ENCODE measurements at regions not wholly inside any gene's neighbourhood (a gene's known extent, or its start where the extent isn't known, plus 50 kb on each side); places are given as distances from the start of the nearest gene placed in this dataset.

DNA sequence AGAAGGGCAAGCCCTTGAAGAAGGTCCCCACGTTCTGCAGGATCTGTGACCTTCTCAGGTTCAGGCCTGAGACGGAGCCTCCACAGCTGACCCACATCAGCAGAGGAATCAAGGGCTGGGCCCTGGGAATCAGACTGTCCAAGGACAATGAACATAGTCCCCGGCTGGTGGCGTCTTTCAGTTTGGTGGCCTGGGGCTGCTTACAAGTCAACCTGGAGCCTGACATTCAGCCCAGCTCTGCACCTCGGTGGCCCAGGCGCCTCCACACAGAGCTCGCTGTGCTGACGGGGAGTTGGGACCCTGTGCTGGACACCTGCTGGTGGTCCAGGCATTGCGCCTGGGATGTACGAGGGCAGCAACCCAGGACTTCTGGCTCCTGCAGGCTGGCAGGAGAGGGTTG, 523.5 kb downstream of the TBC1D22A start (continued):
- TF ChIP-seq PHF20 (CRISPR knock-in tag; IDR thresholded peaks at IDR 0.05): no peak
- no peak for TF ChIP-seq ZNF577 (CRISPR knock-in tag; IDR thresholded peaks at IDR 0.05; ENCODE audit: borderline replicate concordance, low read depth)
- TF ChIP-seq REXO4 (CRISPR knock-in tag; IDR thresholded peaks at IDR 0.05; ENCODE audit: borderline replicate concordance): no peak

DNA sequence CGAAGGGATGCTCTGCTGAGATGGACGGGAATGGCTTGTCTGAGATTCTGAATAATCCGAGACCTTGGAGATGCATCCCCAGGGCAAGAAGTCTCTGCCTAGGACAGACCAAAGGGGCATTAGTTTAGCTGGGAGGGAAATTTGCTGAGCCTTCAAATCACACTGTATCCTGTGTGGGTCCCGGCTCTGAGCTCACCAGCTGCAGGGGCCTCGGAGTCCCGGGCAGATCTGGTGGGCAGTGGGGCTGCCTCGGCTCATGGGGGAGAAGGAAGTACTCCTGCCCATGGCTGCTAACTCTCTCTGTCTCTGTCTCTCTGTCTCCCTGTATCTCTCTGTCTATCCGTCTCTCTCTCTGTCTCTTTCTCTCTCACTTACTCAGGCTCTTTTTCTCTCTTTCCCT, 522.4 kb downstream of the TBC1D22A start:
- DNase-seq (ENCODE audit: low spot score) (no peak), FAIRE-seq (no peak), ATAC-seq (no peak)
- peaks cover 4 to 56% of the 10 kb centered on the region in 2 experiments; a peak in 4 of 5 replicates for H3K27me3 ChIP-seq (ENCODE audit: control insufficient read depth in 1 of 2, insufficient read depth in 2 of 2, low read length in 2 of 2)
- no peaks in the 10 kb centered on the region for H3K79me2 ChIP-seq (ENCODE audit: insufficient read depth, low read length)
- H3K9me3 ChIP-seq (ENCODE audit: low read length): no peaks in the 10 kb centered on the region
- no peaks in the 10 kb centered on the region for H3K36me3 ChIP-seq (replicated peaks in 1 of 2; ENCODE audit: control insufficient read depth in 1 of 2, insufficient read depth in 2 of 2, low read length in 2 of 2)
- BruUV-seq (replicated peaks): no TSS peak
- no peak overlapping the region for H3K4me2 ChIP-seq (ENCODE audit: low read depth, low read length)
- H2AFZ ChIP-seq (ENCODE audit: low read length): no peak overlapping the region
- H3K4me3 ChIP-seq (replicated peaks in 1 of 3; ENCODE audit: insufficient read depth in 1 of 3, low read depth in 2 of 3, low read length in 3 of 3): no peak overlapping the region
- H3K4me1 ChIP-seq (ENCODE audit: insufficient read depth, low read length): no peaks in the 10 kb centered on the region
- ChIA-PET CTCF (ENCODE audit: low intra/inter-chr PET ratio, low total read pairs) (no interaction called here), POLR2A (no interaction called here)
- intact Hi-C loops (cut with micrococcal nuclease; ENCODE audit: unreplicated experiment): no loop called here
- WGBS (ENCODE audit: low lambda C conversion rate): 19% methylated on average over 8 of the region's 8 CpGs
- TF ChIP-seq ZNF792 (CRISPR knock-in tag; IDR thresholded peaks at IDR 0.05) (no peak), ZNF124 (CRISPR knock-in tag; IDR thresholded peaks at IDR 0.05) (no peak)
- in situ Hi-C loops (cut with HindIII; ENCODE audit: extremely low pct_ligation_motif_present, low pct_unique_long_range_greater_than_20kb): no loop called here
- 0 out of 2 replicates have a peak, but pooled peaks cover 3% of the 10 kb centered on the region for H4K20me1 ChIP-seq (ENCODE audit: insufficient read depth, low read length)
- no peak overlapping the region for H3K27ac ChIP-seq (ENCODE audit: extremely low read length, insufficient read depth, low read length)
- no peak overlapping the region for H3K9ac ChIP-seq (ENCODE audit: insufficient read depth, low read depth, low read length)

DNA sequence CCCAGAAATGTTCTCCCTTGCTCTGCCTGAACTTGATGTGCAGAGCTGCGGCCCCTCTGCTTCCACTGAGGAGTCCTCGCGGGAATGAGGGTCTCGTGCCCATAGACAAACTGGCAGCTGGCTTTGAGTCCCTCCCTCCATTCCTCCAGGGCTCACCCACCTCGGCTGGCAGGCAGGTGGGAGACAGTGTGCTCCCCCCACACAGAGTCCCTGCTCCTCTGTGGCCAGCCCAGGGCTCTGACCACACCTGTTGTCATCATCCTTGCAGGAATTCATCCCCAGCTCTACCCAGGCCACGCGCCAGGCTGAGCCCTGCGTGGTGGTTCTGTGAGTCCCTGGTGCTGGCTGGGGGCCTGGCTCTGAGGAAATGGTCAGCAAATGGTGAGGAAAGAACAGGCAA, 521.9 kb downstream of the TBC1D22A start:
- H3K4me3 ChIP-seq (replicated peaks in 1 of 3; ENCODE audit: insufficient read depth in 1 of 3, low read depth in 2 of 3, low read length in 3 of 3): no peak overlapping the region
- ChIA-PET POLR2A (no interaction called here), CTCF (ENCODE audit: low intra/inter-chr PET ratio, low total read pairs) (no interaction called here)
- no peak for ATAC-seq
- BruUV-seq (replicated peaks): no TSS peak
- no peaks in the 10 kb centered on the region for H3K4me1 ChIP-seq (ENCODE audit: insufficient read depth, low read length)
- no peak overlapping the region for H3K27ac ChIP-seq (ENCODE audit: extremely low read length, insufficient read depth, low read length)
- H3K79me2 ChIP-seq (ENCODE audit: insufficient read depth, low read length): no peaks in the 10 kb centered on the region
- intact Hi-C loops (cut with micrococcal nuclease; ENCODE audit: unreplicated experiment): no loop called here
- no peak overlapping the region for H2AFZ ChIP-seq (ENCODE audit: low read length)
- H3K36me3 ChIP-seq (replicated peaks in 1 of 2; ENCODE audit: control insufficient read depth in 1 of 2, insufficient read depth in 2 of 2, low read length in 2 of 2): no peaks in the 10 kb centered on the region
- peaks cover 4 to 60% of the 10 kb centered on the region in 2 experiments; a peak in 4 of 5 replicates for H3K27me3 ChIP-seq (ENCODE audit: control insufficient read depth in 1 of 2, insufficient read depth in 2 of 2, low read length in 2 of 2)
- no peak overlapping the region for H3K4me2 ChIP-seq (ENCODE audit: low read depth, low read length)
- in situ Hi-C loops (cut with HindIII; ENCODE audit: extremely low pct_ligation_motif_present, low pct_unique_long_range_greater_than_20kb): no loop called here
- no CpG with 5 or more reads among the region's 8 CpGs for whole genome bisulfite sequencing (ENCODE audit: low lambda C conversion rate)
- 0 out of 2 replicates have a peak, but pooled peaks cover 3% of the 10 kb centered on the region for H4K20me1 ChIP-seq (ENCODE audit: insufficient read depth, low read length)
- H3K9me3 ChIP-seq (ENCODE audit: low read length): no peaks in the 10 kb centered on the region
- DNase-seq (ENCODE audit: low spot score): no peak
- FAIRE-seq: no peak
- no peak overlapping the region for H3K9ac ChIP-seq (ENCODE audit: insufficient read depth, low read depth, low read length)
- TF ChIP-seq NR2C2 (CRISPR knock-in tag; IDR thresholded peaks at IDR 0.05; ENCODE audit: borderline replicate concordance) (no peak), NR2F1 (CRISPR knock-in tag; IDR thresholded peaks at IDR 0.05) (no peak), ZC3H13 (CRISPR knock-in tag; IDR thresholded peaks at IDR 0.05) (no peak), WIZ (CRISPR knock-in tag; IDR thresholded peaks at IDR 0.05) (no peak), ZNF205 (CRISPR knock-in tag; IDR thresholded peaks at IDR 0.05) (no peak)
- TF ChIP-seq, protein P1, sequence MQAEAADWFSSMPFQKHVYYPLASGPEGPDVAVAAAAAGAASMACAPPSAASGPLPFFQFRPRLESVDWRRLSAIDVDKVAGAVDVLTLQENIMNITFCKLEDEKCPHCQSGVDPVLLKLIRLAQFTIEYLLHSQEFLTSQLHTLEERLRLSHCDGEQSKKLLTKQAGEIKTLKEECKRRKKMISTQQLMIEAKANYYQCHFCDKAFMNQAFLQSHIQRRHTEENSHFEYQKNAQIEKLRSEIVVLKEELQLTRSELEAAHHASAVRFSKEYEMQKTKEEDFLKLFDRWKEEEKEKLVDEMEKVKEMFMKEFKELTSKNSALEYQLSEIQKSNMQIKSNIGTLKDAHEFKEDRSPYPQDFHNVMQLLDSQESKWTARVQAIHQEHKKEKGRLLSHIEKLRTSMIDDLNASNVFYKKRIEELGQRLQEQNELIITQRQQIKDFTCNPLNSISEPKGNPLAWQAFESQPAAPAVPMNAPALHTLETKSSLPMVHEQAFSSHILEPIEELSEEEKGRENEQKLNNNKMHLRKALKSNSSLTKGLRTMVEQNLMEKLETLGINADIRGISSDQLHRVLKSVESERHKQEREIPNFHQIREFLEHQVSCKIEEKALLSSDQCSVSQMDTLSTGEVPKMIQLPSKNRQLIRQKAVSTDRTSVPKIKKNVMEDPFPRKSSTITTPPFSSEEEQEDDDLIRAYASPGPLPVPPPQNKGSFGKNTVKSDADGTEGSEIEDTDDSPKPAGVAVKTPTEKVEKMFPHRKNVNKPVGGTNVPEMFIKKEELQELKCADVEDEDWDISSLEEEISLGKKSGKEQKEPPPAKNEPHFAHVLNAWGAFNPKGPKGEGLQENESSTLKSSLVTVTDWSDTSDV (CRISPR knock-in tag; IDR thresholded peaks at IDR 0.05): no peak
- TF ChIP-seq, protein P2, sequence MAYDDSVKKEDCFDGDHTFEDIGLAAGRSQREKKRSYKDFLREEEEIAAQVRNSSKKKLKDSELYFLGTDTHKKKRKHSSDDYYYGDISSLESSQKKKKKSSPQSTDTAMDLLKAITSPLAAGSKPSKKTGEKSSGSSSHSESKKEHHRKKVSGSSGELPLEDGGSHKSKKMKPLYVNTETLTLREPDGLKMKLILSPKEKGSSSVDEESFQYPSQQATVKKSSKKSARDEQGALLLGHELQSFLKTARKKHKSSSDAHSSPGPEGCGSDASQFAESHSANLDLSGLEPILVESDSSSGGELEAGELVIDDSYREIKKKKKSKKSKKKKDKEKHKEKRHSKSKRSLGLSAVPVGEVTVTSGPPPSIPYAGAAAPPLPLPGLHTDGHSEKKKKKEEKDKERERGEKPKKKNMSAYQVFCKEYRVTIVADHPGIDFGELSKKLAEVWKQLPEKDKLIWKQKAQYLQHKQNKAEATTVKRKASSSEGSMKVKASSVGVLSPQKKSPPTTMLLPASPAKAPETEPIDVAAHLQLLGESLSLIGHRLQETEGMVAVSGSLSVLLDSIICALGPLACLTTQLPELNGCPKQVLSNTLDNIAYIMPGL (CRISPR knock-in tag; IDR thresholded peaks at IDR 0.05; ENCODE audit: borderline replicate concordance in 1 of 2, low read depth in 1 of 2): no peak

All from HepG2 (cell line).